ENCODE measurements at regions not wholly inside any gene's neighbourhood (a gene's known extent, or its start where the extent isn't known, plus 50 kb on each side); places are given as distances from the start of the nearest gene placed in this dataset.

- no peak overlapping the region for H3K4me3 ChIP-seq (ENCODE audit: low read length)
- TF ChIP-seq ZNF274 (IDR thresholded peaks at IDR 0.05; ENCODE audit: low read depth, low read length): no peak
Measured at GRCh38 chr2:134081238-134081938, 172.5 kb upstream of the MGAT5 start.

- no peak for TF ChIP-seq ZNF274 (IDR thresholded peaks at IDR 0.05; ENCODE audit: low read depth, low read length)
- no peak overlapping the region for H3K4me3 ChIP-seq (ENCODE audit: low read length)
Measured at GRCh38 chr2:134083548-134083947, 170.3 kb upstream of the MGAT5 start.

GRCh38 chr2:134086594-134087219 lies 167.2 kb upstream of the MGAT5 start:
- H3K4me3 ChIP-seq (ENCODE audit: low read length): no peak overlapping the region
- no peak for TF ChIP-seq ZNF274 (IDR thresholded peaks at IDR 0.05; ENCODE audit: low read depth, low read length)

GRCh38 chr2:134087371-134087921 lies 166.4 kb upstream of the MGAT5 start:
- TF ChIP-seq ZNF274 (IDR thresholded peaks at IDR 0.05; ENCODE audit: low read depth, low read length): no peak

GRCh38 chr2:134089454-134089853 lies 164.4 kb upstream of the MGAT5 start:
- TF ChIP-seq ZNF274 (IDR thresholded peaks at IDR 0.05; ENCODE audit: low read depth, low read length): no peak
- H3K4me3 ChIP-seq (ENCODE audit: low read length): no peak overlapping the region

More at GRCh38 chr2:134087371-134087921, 166.4 kb upstream of the MGAT5 start:
- no peak overlapping the region for H3K4me3 ChIP-seq (ENCODE audit: low read length)

GRCh38 chr2:134097740-134098139 lies 156.1 kb upstream of the MGAT5 start:
- no peak for TF ChIP-seq ZNF274 (IDR thresholded peaks at IDR 0.05; ENCODE audit: low read depth, low read length)
- H3K4me3 ChIP-seq (ENCODE audit: low read length): no peak overlapping the region; the same call in 1 of the 2 replicates

- TF ChIP-seq ZNF274 (IDR thresholded peaks at IDR 0.05; ENCODE audit: low read depth, low read length): no peak
Measured at GRCh38 chr2:134098321-134098720, 155.6 kb upstream of the MGAT5 start.

GRCh38 chr2:134099273-134099672 lies 154.6 kb upstream of the MGAT5 start:
- H3K4me3 ChIP-seq (ENCODE audit: low read length): no peak overlapping the region
- TF ChIP-seq ZNF274 (IDR thresholded peaks at IDR 0.05; ENCODE audit: low read depth, low read length): no peak

More at GRCh38 chr2:134098321-134098720, 155.6 kb upstream of the MGAT5 start:
- H3K4me3 ChIP-seq (ENCODE audit: low read length): no peak overlapping the region

GRCh38 chr2:134103196-134103595 lies 150.7 kb upstream of the MGAT5 start:
- H3K4me3 ChIP-seq (ENCODE audit: low read length): no peak overlapping the region
- no peak for TF ChIP-seq ZNF274 (IDR thresholded peaks at IDR 0.05; ENCODE audit: low read depth, low read length)

GRCh38 chr2:134104754-134105153 lies 149.1 kb upstream of the MGAT5 start:
- TF ChIP-seq ZNF274 (IDR thresholded peaks at IDR 0.05; ENCODE audit: low read depth, low read length): no peak

GRCh38 chr2:134107402-134107801 lies 146.5 kb upstream of the MGAT5 start:
- H3K4me3 ChIP-seq (ENCODE audit: low read length): no peak overlapping the region
- TF ChIP-seq ZNF274 (IDR thresholded peaks at IDR 0.05; ENCODE audit: low read depth, low read length): no peak

More at GRCh38 chr2:134104754-134105153, 149.1 kb upstream of the MGAT5 start:
- no peak overlapping the region for H3K4me3 ChIP-seq (ENCODE audit: low read length)

- no peak for TF ChIP-seq ZNF274 (IDR thresholded peaks at IDR 0.05; ENCODE audit: low read depth, low read length)
- no peak overlapping the region for H3K4me3 ChIP-seq (ENCODE audit: low read length)
Measured at GRCh38 chr2:134108113-134108512, 145.8 kb upstream of the MGAT5 start.

GRCh38 chr2:134109246-134109645 lies 144.6 kb upstream of the MGAT5 start:
- H3K4me3 ChIP-seq (ENCODE audit: low read length): no peak overlapping the region
- TF ChIP-seq ZNF274 (IDR thresholded peaks at IDR 0.05; ENCODE audit: low read depth, low read length): no peak

GRCh38 chr2:134109725-134110124 lies 144.1 kb upstream of the MGAT5 start:
- no peak overlapping the region for H3K4me3 ChIP-seq (ENCODE audit: low read length)
- no peak for TF ChIP-seq ZNF274 (IDR thresholded peaks at IDR 0.05; ENCODE audit: low read depth, low read length)

GRCh38 chr2:134110532-134110931 lies 143.3 kb upstream of the MGAT5 start:
- TF ChIP-seq ZNF274 (IDR thresholded peaks at IDR 0.05; ENCODE audit: low read depth, low read length): no peak
- H3K4me3 ChIP-seq (ENCODE audit: low read length): no peak overlapping the region

All from GM08714 (cell line).